Urinary bladder (tissue), 3 donors: ENCODE measurements at regions not wholly inside any gene's neighbourhood (a gene's known extent, or its start where the extent isn't known, plus 50 kb on each side); places are given as distances from the start of the nearest gene placed in this dataset.
"Not testable (repeated sequence)": the region's sequence is repeated elsewhere in the genome, so short reads cannot be mapped to it uniquely, and the experiment has no call there.

Experiments
- DNase-seq: peaks from one replicate; pipeline ENCODE4 v3.0.0-alpha.2; 2015; ENCODE audit errors: extremely low spot score
- H3K27ac ChIP-seq: one replicate; pipeline ENCODE4 v1.5.1; 2013; ENCODE audit warnings: low read depth, mild to moderate bottlenecking, moderate library complexity
- H3K36me3 ChIP-seq: one replicate; pipeline ENCODE4 v1.6.1; 2013; ENCODE audit warnings: mild to moderate bottlenecking, moderate library complexity; ENCODE audit not compliant: insufficient read depth
- H3K4me1 ChIP-seq: one replicate; pipeline ENCODE4 v1.6.1; 2013; ENCODE audit warnings: mild to moderate bottlenecking, moderate library complexity; ENCODE audit not compliant: insufficient read depth
- H3K4me3 ChIP-seq: one replicate; pipeline ENCODE4 v1.5.1; 2013; ENCODE audit warnings: low read depth, low read length
- WGBS: extraction: QIAGEN DNeasy Blood & Tissue Kit; methylation state at CpG from one replicate; pipeline ENCODE4 v1.1.7; 2013; 5-methylcytosine and 5-hydroxymethylcytosine counted together
- donor health status: healthy with polysubstance abuse.
- donor health status: healthy.

DNA sequence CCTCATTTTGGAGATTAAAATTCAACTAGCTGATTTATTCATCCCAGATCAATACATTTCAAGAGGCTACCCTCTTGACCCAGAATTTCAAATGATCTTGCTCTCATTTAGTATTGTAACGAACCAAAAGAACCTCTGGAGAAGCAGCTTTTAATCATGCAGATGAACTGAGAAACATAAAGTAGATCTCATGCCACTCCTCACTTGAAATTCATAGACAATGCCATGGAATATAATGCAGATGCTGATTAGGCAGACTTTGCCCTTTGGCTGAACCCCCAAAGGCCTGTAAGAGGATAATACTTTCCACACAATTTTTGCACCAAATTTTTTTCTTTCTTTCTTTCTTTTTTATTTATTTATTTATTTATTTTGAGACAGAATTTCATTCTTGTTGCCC is 358.3 kb downstream of the NEK10 start:
- 83% methylated on average over 1 of the region's 1 CpG for WGBS
- H3K4me1 ChIP-seq: no peaks in the 10 kb centered on the region
- H3K36me3 ChIP-seq: no peaks in the 10 kb centered on the region
- H3K27ac ChIP-seq: no peak overlapping the region
- H3K4me3 ChIP-seq: no peak overlapping the region
- DNase-seq: no peak

DNA sequence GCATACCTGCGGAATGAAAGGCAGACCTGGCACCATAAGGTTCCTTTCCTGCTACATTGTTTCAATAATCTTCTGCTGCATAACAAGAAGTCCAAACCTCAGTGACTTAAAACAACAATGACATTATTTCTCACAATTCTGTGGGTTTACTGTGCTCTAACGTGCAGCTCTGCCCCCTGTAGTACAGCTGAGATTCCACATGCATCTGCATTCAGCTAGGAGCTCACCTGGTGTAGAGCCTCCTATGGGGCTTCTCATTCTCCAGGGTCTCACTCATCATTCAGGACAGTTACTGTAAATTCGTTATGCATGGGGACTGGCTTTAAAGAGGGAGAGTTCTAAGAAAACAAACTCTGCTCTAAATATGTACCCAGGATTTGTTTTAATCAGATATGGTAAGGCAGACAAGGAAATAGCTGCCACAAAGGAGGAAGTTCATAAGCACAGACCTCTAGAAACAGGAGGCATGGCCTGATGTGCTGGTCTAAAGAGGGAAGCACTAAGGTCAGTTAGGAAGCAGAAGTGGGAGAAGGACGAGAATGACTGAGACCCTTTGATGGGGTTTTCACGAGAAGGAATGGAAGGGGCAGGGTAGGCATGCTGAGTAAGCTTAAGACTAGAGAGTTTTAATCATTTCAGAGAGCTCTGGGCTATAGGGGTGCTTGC is 347.0 kb downstream of the NEK10 start:
- Histone ChIP-seq H3K27ac (no peak overlapping the region), H3K36me3 (no peaks in the 10 kb centered on the region), H3K4me3 (no peak overlapping the region), H3K4me1 (no peaks in the 10 kb centered on the region)
- WGBS: 81% methylated on average over 5 of the region's 5 CpGs
- DNase-seq: no peak

DNA sequence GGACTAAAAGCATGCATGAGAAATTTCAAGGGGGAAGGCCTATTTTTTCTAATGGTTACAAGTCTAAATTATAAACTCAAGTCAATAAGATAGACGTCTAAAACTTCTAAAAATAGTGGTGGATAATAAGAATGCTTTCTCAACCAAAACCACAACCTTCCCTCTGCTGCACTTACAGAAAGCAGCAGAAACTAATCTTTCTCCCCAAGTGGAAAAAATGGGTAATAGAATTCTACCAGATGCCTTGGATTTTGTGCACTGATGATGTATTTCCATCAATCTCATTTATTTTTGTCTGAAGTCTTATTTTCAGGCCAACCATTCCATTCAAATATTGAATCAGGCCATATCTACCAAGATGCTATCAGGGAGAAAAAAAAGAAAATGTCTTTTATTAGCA is 344.7 kb downstream of the NEK10 start:
- 43% methylated on average over 1 of the region's 1 CpG for WGBS
- Histone ChIP-seq H3K36me3 (no peaks in the 10 kb centered on the region), H3K4me3 (no peak overlapping the region), H3K27ac (no peak overlapping the region), H3K4me1 (no peaks in the 10 kb centered on the region)
- DNase-seq: no peak

DNA sequence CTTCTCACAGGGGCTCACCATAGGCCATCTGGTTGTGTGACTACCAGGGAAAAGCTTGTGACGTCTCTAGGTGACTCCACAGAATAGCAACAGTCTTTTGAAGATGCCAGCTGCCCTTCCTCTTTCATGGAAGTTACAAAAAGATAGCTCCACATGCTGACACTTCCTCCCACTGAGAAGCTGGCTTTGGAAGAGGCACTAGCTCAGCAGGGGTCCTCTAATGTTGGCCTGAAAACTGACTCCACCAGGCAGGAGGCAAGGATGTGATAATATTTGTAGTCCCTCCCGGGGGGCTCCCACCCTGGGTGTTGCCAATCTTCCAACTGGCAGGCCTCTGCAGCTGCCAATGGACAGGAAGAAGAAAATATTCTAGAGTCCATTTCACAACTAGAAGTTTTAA is 343.5 kb downstream of the NEK10 start:
- no peak overlapping the region for H3K27ac ChIP-seq
- no peaks in the 10 kb centered on the region for H3K4me1 ChIP-seq
- H3K4me3 ChIP-seq: no peak overlapping the region
- H3K36me3 ChIP-seq: no peaks in the 10 kb centered on the region
- DNase-seq: no peak
- 72% methylated on average over 2 of the region's 2 CpGs for WGBS

DNA sequence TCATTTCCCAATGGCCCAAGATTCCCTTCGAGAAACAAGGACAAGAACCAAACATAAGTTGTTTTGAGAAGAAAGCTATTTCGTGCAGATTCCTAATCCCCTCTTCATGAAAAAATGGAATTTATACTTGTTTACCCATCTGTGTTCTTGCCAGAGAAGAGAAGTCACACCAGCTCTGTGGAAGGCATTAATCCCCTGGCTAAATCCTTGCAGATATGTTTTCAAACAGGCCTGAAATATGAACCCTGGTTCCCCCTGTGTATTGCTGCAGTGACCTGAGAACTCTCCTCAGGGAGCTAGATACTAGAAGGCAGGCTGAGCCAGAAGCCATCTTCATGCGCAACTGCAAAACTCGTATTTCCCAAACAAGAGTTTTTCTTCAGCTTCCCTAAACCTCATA is 337.7 kb downstream of the NEK10 start:
- Histone ChIP-seq H3K27ac (peak overlapping the region; percentile 59), H3K4me3 (no peak overlapping the region), H3K4me1 (no peaks in the 10 kb centered on the region), H3K36me3 (no peaks in the 10 kb centered on the region)
- no peak for DNase-seq
- WGBS: 43% methylated on average over 4 of the region's 4 CpGs

DNA sequence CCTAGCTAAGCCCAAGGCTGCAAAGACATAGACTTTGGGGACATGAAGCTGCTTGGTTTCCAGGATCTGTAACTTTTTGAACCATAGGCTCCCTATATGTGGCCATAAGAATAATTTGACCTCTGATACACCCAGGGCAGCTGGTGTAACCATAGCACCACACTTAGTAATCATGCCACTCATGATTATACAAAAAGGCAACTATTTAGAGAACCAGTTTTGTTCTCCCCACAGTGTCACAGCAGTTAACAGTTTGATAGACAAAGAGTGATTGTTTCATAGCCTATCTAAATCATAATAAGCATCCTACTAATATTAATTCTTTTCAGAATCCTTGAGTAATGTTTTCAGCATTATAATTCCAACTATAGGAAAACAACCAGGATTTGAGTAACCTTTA is 334.9 kb downstream of the NEK10 start:
- Histone ChIP-seq H3K36me3 (no peaks in the 10 kb centered on the region), H3K27ac (no peak overlapping the region), H3K4me1 (no peaks in the 10 kb centered on the region), H3K4me3 (no peak overlapping the region)
- DNase-seq: no peak

DNA sequence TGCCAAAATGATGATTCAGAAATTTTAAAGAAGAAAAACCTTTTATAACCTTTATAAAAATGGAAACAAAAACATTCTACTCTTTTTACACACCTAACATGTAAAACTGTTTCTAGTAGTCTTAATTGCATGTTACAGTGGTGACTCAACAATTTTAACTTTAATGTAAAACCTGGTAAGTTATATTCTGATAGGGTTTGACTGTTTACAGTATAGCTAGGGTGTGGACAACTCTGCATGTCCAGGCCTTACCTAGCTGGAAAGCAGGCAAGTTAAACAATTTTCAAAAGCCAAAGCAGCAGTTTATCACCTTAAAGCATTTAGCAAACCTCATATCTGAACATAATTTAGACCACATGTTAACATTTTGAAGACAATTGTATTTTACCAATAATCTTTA is 328.5 kb downstream of the NEK10 start:
- Histone ChIP-seq H3K4me3 (no peak overlapping the region), H3K36me3 (no peaks in the 10 kb centered on the region), H3K4me1 (no peaks in the 10 kb centered on the region), H3K27ac (no peak overlapping the region)
- no peak for DNase-seq

DNA sequence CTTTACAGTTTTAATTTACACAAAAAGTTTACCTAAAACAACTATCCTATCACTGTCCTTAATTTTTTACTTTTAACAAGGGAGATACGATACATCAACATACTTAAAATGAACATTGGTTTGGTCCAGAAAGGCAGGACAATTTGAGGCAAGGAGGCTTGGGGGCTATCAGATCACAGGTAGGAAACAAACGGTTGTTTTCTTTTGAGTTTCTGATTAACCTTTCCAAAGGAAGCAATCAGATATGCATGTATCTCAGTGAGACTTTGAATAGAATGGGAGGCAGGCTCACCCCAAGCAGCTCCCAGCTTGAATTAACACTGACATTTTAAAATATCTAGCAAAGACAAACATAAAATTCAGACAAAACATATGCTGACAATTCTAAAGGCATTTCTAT is 326.6 kb downstream of the NEK10 start:
- not testable (repeated sequence) for H3K27ac ChIP-seq, H3K4me3 ChIP-seq, H3K36me3 ChIP-seq, DNase-seq, H3K4me1 ChIP-seq
- 75% methylated on average over 2 of the region's 2 CpGs for WGBS

DNA sequence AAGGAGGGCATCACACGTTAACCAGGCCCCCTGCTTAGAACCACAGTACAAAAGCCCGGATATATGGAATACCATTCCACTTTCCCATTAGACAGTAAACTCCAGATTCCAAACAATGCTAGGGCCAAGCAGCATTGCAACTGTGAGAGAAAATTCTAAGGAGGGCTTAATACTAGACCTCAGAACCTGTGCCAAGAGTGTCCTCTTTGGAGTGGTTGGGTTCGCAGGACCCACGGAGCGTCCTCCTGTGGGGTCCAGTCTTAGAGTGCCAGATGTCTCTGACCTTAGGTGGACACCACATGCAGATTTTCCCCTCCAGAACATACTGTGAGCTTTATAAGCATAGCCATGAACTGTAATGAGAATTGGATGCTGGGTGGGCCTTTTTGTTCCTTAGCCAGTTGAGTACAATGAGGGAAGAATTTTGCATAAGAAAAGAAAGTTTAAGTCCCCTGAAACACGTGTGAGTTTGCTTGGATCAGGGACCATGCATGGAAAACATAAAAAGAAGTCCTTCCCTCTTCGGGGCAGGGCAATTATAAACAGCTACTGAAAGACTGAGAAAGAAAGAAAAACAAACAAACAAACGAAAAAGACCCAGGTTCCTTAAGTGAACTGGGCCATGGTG is 325.7 kb downstream of the NEK10 start:
- WGBS: 64% methylated on average over 8 of the region's 8 CpGs
- H3K27ac ChIP-seq: no peak overlapping the region
- DNase-seq: no peak
- H3K4me3 ChIP-seq: no peak overlapping the region
- H3K4me1 ChIP-seq: no peaks in the 10 kb centered on the region
- H3K36me3 ChIP-seq: no peaks in the 10 kb centered on the region

DNA sequence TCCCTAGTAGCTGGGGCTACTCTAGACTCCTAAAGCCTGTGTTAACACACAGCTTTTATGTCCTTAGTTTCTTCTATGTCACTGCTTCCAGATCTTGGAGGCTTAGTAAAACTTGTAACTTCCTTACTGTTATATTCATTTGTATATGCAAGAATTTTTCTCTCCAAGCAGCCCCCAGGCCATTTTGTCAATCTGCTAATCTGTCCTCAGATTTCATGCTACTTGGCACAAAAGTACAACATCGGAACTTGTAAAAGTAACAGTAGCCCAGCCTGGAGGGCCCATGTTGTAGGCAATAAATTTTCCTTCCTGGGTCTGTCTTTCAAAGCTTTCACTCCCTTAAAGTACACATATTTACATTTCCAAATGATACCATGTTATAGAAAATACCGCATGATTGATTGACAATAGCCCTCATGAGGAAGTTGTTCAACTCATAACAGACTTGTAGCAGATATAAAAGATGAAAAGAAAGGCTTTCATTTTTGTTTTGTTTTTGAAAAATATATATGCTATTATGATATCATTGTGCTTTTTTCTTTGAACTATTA is 324.2 kb downstream of the NEK10 start:
- no peak overlapping the region for H3K4me3 ChIP-seq
- WGBS: 56% methylated on average over 2 of the region's 2 CpGs
- H3K4me1 ChIP-seq: no peaks in the 10 kb centered on the region
- no peak overlapping the region for H3K27ac ChIP-seq
- H3K36me3 ChIP-seq: no peaks in the 10 kb centered on the region
- DNase-seq: no peak

DNA sequence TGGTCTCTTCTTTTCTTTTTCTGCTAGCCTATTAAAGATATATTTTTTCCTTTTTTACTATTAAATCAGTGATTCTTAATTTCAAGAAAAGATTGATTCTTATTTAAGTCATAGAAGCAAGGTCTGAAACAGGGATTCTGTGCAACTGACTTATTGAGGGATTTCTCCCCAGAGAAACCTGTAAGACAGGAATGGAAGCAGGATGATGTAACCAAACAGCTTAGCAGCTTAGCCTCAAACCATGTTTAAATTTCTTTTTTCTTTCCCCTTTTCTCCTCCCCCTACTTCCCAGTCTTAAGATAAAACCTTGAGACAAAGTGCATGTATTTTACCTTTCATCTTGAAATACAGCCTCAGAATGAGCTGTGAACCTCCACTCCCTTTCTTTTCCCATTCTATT is 322.8 kb downstream of the NEK10 start:
- no peak overlapping the region for H3K4me3 ChIP-seq
- DNase-seq: peak; percentile 4
- H3K27ac ChIP-seq: no peak overlapping the region
- no peaks in the 10 kb centered on the region for H3K4me1 ChIP-seq
- H3K36me3 ChIP-seq: no peaks in the 10 kb centered on the region

DNA sequence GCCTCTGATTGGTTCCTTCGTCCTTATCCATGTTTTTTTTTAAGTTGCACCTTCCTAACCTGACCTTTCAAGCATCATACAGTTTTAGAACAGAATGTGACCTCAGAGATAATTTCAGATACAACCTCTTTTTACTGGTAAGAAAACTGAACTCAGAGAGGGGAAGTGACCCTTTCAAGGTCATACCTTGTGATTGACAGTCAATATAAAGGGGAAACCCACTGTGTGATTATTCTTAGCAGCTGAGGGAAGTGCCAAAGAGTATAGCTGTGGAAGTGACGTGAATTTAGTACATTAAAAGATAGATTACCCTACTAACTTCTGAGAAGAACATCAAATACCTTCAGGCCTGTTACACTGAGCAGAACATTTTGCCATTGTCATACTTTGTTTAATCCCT is 319.4 kb downstream of the NEK10 start:
- no peaks in the 10 kb centered on the region for H3K36me3 ChIP-seq
- no peak for DNase-seq
- H3K4me1 ChIP-seq: no peaks in the 10 kb centered on the region
- no peak overlapping the region for H3K4me3 ChIP-seq
- 66% methylated on average over 2 of the region's 2 CpGs for WGBS
- H3K27ac ChIP-seq: no peak overlapping the region

DNA sequence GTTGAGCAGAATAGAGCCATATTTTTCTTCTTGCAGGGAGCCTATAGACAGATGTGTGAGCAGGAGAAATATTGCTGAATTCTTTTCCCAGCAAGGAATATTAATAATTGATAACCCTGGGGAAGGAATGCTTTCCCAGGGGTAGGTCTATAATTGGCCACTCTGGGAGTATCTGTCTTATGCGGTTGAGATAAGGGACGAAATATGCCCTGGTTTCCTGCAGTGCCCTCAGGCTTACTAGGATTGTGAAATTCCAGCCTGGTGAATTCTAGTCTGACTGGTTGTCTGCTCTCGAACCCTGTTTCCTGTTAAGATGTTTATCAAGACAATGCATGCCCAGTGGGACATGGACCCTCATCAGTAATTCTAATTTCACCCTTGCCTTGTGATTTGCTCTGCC is 317.7 kb downstream of the NEK10 start:
- H3K27ac ChIP-seq, H3K4me1 ChIP-seq, H3K4me3 ChIP-seq, DNase-seq, H3K36me3 ChIP-seq: not testable (repeated sequence)
- WGBS: 93% methylated on average over 3 of the region's 3 CpGs

DNA sequence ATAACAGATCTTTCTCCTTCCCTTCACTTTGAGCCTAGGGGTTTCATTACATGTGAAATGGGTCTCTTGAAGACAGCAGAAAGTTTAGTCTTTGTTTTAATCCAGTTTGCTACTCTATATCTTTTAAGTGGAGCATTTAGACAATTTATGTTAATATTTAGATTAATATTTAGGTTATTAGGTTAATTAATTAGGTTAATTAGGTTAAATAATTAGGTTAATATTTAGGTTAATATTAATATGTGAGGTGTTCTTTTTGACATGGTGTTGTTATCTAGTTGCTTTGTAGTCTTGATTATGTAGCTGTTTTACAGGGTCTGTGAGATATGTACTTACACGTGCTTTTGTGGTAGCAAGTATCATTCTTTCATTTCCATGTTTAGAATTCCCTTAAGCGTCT is 312.9 kb downstream of the NEK10 start:
- WGBS: 65% methylated on average over 2 of the region's 2 CpGs
- H3K4me3 ChIP-seq: no peak overlapping the region
- H3K36me3 ChIP-seq: no peaks in the 10 kb centered on the region
- no peaks in the 10 kb centered on the region for H3K4me1 ChIP-seq
- no peak for DNase-seq
- H3K27ac ChIP-seq: no peak overlapping the region

DNA sequence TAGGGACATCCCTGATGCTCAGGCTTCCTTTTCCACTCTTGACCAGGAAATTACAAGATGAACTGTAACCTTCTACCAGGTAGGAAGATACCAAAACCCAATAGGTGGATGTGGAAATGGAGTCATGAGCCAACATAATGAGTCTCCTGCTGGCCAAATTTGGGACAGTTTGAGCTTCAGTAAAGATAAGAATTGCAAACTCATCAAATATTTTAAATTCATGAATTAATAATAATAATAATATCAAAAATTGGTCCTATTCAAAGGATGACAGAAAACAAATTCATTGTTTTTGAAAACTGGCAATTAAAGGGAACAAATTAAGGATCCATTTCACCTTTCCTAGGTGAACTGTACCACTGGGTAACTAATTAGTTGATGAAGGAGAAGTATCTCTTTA is 309.7 kb downstream of the NEK10 start:
- no peaks in the 10 kb centered on the region for H3K4me1 ChIP-seq
- no peaks in the 10 kb centered on the region for H3K36me3 ChIP-seq
- H3K4me3 ChIP-seq: no peak overlapping the region
- DNase-seq: no peak
- H3K27ac ChIP-seq: no peak overlapping the region
